ENCODE measurements at regions not wholly inside any gene's neighbourhood (a gene's known extent, or its start where the extent isn't known, plus 50 kb on each side); places are given as distances from the start of the nearest gene placed in this dataset.

- no peak overlapping the region for H3K4me2 ChIP-seq (ENCODE audit: low read length)
- H3K27ac ChIP-seq (ENCODE audit: low read depth, low read length), result no peak overlapping the region
- no peaks in the 10 kb centered on the region for H3K9me2 ChIP-seq (replicated peaks; ENCODE audit: control insufficient read depth, low read length)
- no peak overlapping the region for H3K4me3 ChIP-seq (ENCODE audit: low read length)
- H3K27me3 ChIP-seq (ENCODE audit: control insufficient read depth, low read length), result peaks cover 34% of the 10 kb centered on the region; the same call in 1 of the 2 replicates
- no peaks in the 10 kb centered on the region for H3K36me3 ChIP-seq (ENCODE audit: control insufficient read depth, low read length)
- TF ChIP-seq CTCF (IDR thresholded peaks at IDR 0.05; ENCODE audit: low read depth, low read length, poor library complexity, severe bottlenecking) (no peak), EZH2phosphoT487 (IDR thresholded peaks at IDR 0.05; ENCODE audit: borderline replicate concordance, low read length) (no peak)
- 0 out of 2 replicates have a peak, but pooled peaks cover 3% of the 10 kb centered on the region for H3K4me1 ChIP-seq (ENCODE audit: control insufficient read depth, low read length)
- H3K9me3 ChIP-seq (ENCODE audit: control insufficient read depth, insufficient read depth, low read length), result no peaks in the 10 kb centered on the region
- no peaks in the 10 kb centered on the region for H3K79me2 ChIP-seq (ENCODE audit: control insufficient read depth, low read length)
- H4K20me1 ChIP-seq (ENCODE audit: control insufficient read depth, insufficient read depth, low read depth, low read length), result no peaks in the 10 kb centered on the region
- H3F3A ChIP-seq (ENCODE audit: control insufficient read depth, insufficient read depth), result no peaks in the 10 kb centered on the region
These were observed 104.2 kb upstream of the MLN start for GRCh38 chr6:33908025-33908424.

- H3K79me2 ChIP-seq (ENCODE audit: control insufficient read depth, low read length), result no peaks in the 10 kb centered on the region
- no peaks in the 10 kb centered on the region for H3K9me3 ChIP-seq (ENCODE audit: control insufficient read depth, insufficient read depth, low read length)
- H3K4me3 ChIP-seq (ENCODE audit: low read length), result no peak overlapping the region
- no peaks in the 10 kb centered on the region for H3K9me2 ChIP-seq (replicated peaks; ENCODE audit: control insufficient read depth, low read length)
- peaks cover 32% of the 10 kb centered on the region; the same call in 1 of the 2 replicates for H3K27me3 ChIP-seq (ENCODE audit: control insufficient read depth, low read length)
- no peak overlapping the region for H3K27ac ChIP-seq (ENCODE audit: low read depth, low read length)
- no peaks in the 10 kb centered on the region for H3K36me3 ChIP-seq (ENCODE audit: control insufficient read depth, low read length)
- no peak for TF ChIP-seq CTCF (IDR thresholded peaks at IDR 0.05; ENCODE audit: low read depth, low read length, poor library complexity, severe bottlenecking)
- no peak for TF ChIP-seq EZH2phosphoT487 (IDR thresholded peaks at IDR 0.05; ENCODE audit: borderline replicate concordance, low read length)
- no peak overlapping the region for H3K4me2 ChIP-seq (ENCODE audit: low read length)
- no peaks in the 10 kb centered on the region for H3F3A ChIP-seq (ENCODE audit: control insufficient read depth, insufficient read depth)
- H4K20me1 ChIP-seq (ENCODE audit: control insufficient read depth, insufficient read depth, low read depth, low read length), result no peaks in the 10 kb centered on the region
- 0 out of 2 replicates have a peak, but pooled peaks cover 3% of the 10 kb centered on the region for H3K4me1 ChIP-seq (ENCODE audit: control insufficient read depth, low read length)
These were observed 103.4 kb upstream of the MLN start for GRCh38 chr6:33907227-33907626.

GRCh38 chr6:33906439-33906838 is 102.6 kb upstream of the MLN start:
- Histone ChIP-seq H4K20me1 (ENCODE audit: control insufficient read depth, insufficient read depth, low read depth, low read length) (no peaks in the 10 kb centered on the region), H3K9me3 (ENCODE audit: control insufficient read depth, insufficient read depth, low read length) (no peaks in the 10 kb centered on the region), H3K4me1 (ENCODE audit: control insufficient read depth, low read length) (0 out of 2 replicates have a peak, but pooled peaks cover 3% of the 10 kb centered on the region), H3K27ac (ENCODE audit: low read depth, low read length) (no peak overlapping the region), H3K27me3 (ENCODE audit: control insufficient read depth, low read length) (peaks cover 36% of the 10 kb centered on the region), H3K36me3 (ENCODE audit: control insufficient read depth, low read length) (no peaks in the 10 kb centered on the region), H3K79me2 (ENCODE audit: control insufficient read depth, low read length) (no peaks in the 10 kb centered on the region), H3K4me3 (ENCODE audit: low read length) (no peak overlapping the region), H3K9me2 (replicated peaks; ENCODE audit: control insufficient read depth, low read length) (no peaks in the 10 kb centered on the region), H3F3A (ENCODE audit: control insufficient read depth, insufficient read depth) (no peaks in the 10 kb centered on the region), H3K4me2 (ENCODE audit: low read length) (no peak overlapping the region)
- TF ChIP-seq CTCF (IDR thresholded peaks at IDR 0.05; ENCODE audit: low read depth, low read length, poor library complexity, severe bottlenecking), result no peak
- TF ChIP-seq EZH2phosphoT487 (IDR thresholded peaks at IDR 0.05; ENCODE audit: borderline replicate concordance, low read length), result no peak
